A549 (cell line): ENCODE measurements at regions not wholly inside any gene's neighbourhood (a gene's known extent, or its start where the extent isn't known, plus 50 kb on each side); places are given as distances from the start of the nearest gene placed in this dataset.

ENCODE experiments used
- ATAC-seq, 2 experiments: fragments of 200-7000 bp in 1 of 2; fragments of >200 bp in 1 of 2; cut with Nextera tagmentation in 1 of 2; cut with Tn5 transposase in 1 of 2; 3 replicates each; pipeline versions ENCODE4 v1.8.0 to v1.9.1; 2018 to 2020; ENCODE audit warnings: mild to moderate bottlenecking in 1 of 2, moderate library complexity in 1 of 2
- CTCF ChIA-PET: fragments of 300-600 bp; sonication (Branson Sonifier 250); formaldehyde crosslinking; extraction: SDS; loops from one replicate; lab custom pipeline; 2021; ENCODE audit warnings: antibody characterized with exemption, inconsistent platforms; lab: Yijun Ruan, JAX
- POLR2A ChIA-PET: fragments of 350-600 bp; formaldehyde crosslinking; extraction: SDS; loops from one replicate; lab custom pipeline; 2021; ENCODE audit warnings: antibody characterized with exemption, inconsistent platforms; lab: Yijun Ruan, JAX
- DNase-seq, 2 experiments: peaks; one replicate each; pipeline versions ENCODE4 v3.0.0 to v3.0.0-alpha.2; 2011 to 2016; ENCODE audit warnings: low read depth in 1 of 2, low spot score in 1 of 2
- FAIRE-seq: peaks from 2 replicates; lab custom pipeline; 2011; peaks lifted over from hg19 to GRCh38; lab: Jason Lieb, UNC
- H3K27ac ChIP-seq, 2 experiments: fragments of >200 bp; sonication (Bioruptor Twin); formaldehyde crosslinking; 3 replicates each; pipeline ENCODE4 v1.5.1; 2016 to 2017
- H3K4me1 ChIP-seq: fragments of >200 bp; sonication (Bioruptor Twin); formaldehyde crosslinking; 3 replicates; pipeline ENCODE4 v1.6.1; 2016
- H3K4me2 ChIP-seq: fragments of >200 bp; sonication (Bioruptor Twin); formaldehyde crosslinking; 3 replicates; pipeline ENCODE4 v1.6.1; 2016
- H3K4me3 ChIP-seq: fragments of >200 bp; sonication (Bioruptor Twin); formaldehyde crosslinking; 3 replicates; pipeline ENCODE4 v1.5.1; 2016
- H3K9me3 ChIP-seq: fragments of >200 bp; sonication (Bioruptor Twin); formaldehyde crosslinking; 3 replicates; pipeline ENCODE4 v1.6.1; 2016
- ATOH8 ChIP-seq: fragments of 250-450 bp; sonication (Bioruptor Pico); IDR thresholded peaks from 2 replicates; pipeline ENCODE4 v1.5.0; 2020; ENCODE audit warnings: low read depth, mild to moderate bottlenecking, moderate library complexity
- CHD4 ChIP-seq: fragments of 200-600 bp; sonication (generic); IDR thresholded peaks from 2 replicates; pipeline ENCODE4 v1.6.1; 2016; ENCODE audit warnings: antibody characterized with exemption, mild to moderate bottlenecking, borderline replicate concordance
- EHMT2 ChIP-seq: fragments of 200-600 bp; sonication (generic); IDR thresholded peaks from 2 replicates; pipeline ENCODE4 v1.6.1; 2016; ENCODE audit warnings: antibody characterized with exemption, low read depth, mild to moderate bottlenecking, moderate library complexity
- ELK1 ChIP-seq: fragments of 150-350 bp; IDR thresholded peaks from 2 replicates; pipeline ENCODE4 v1.6.1; 2014; ENCODE audit warnings: low read depth, mild to moderate bottlenecking, low read length
- FOSB ChIP-seq: fragments of 250-450 bp; sonication (Bioruptor Pico); IDR thresholded peaks from 2 replicates; pipeline ENCODE4 v1.5.0; 2020; ENCODE audit warnings: mild to moderate bottlenecking, moderate library complexity
- FOXS1 ChIP-seq: fragments of 250-450 bp; sonication (Bioruptor Pico); IDR thresholded peaks from 2 replicates; pipeline ENCODE4 v1.5.0; 2020; ENCODE audit warnings: mild to moderate bottlenecking, moderate library complexity
- HES2 ChIP-seq: fragments of >200 bp; sonication (Bioruptor Twin); formaldehyde crosslinking; IDR thresholded peaks from 2 replicates; pipeline ENCODE4 v1.6.1; 2016
- HOXB5 ChIP-seq: fragments of 250-450 bp; sonication (Bioruptor Pico); IDR thresholded peaks from 2 replicates; pipeline ENCODE4 v1.5.0; 2020; ENCODE audit warnings: mild to moderate bottlenecking, moderate library complexity
- JUNB ChIP-seq: fragments of >200 bp; sonication (Bioruptor Twin); formaldehyde crosslinking; IDR thresholded peaks from 2 replicates; pipeline ENCODE4 v1.6.1; 2016
- KDM5A ChIP-seq: fragments of 200-600 bp; sonication (generic); IDR thresholded peaks from 2 replicates; pipeline ENCODE4 v1.6.1; 2016; ENCODE audit warnings: antibody characterized with exemption, mild to moderate bottlenecking
- MAZ ChIP-seq: fragments of 150-350 bp; IDR thresholded peaks from 2 replicates; pipeline ENCODE4 v1.6.1; 2014; ENCODE audit warnings: antibody characterized with exemption, low read depth, low read length, borderline replicate concordance
- MYC ChIP-seq: IDR thresholded peaks from 2 replicates; pipeline ENCODE4 v1.6.1; 2012; ENCODE audit warnings: mild to moderate bottlenecking, inconsistent platforms, low read length, improper control_type of control experiment, borderline replicate concordance
- PBX3 ChIP-seq: IDR thresholded peaks from 2 replicates; pipeline ENCODE4 v1.6.1; 2012
- POLR2A ChIP-seq: IDR thresholded peaks from 2 replicates; pipeline ENCODE4 v1.6.1; 2012; ENCODE audit warnings: mild to moderate bottlenecking, low read length
- RAD21 ChIP-seq, 2 experiments: fragments of >200 bp in 1 of 2; sonication (Bioruptor Twin) in 1 of 2; formaldehyde crosslinking in 1 of 2; IDR thresholded peaks in 1 of 2; conservative IDR thresholded peaks in 1 of 2; 2 replicates in 1 of 2; 3 replicates in 1 of 2; pipeline ENCODE4 v1.6.1; 2012 to 2018; ENCODE audit warnings: inconsistent platforms in 1 of 2
- RNF2 ChIP-seq: fragments of 200-600 bp; sonication (generic); IDR thresholded peaks from 2 replicates; pipeline ENCODE4 v1.6.1; 2016; ENCODE audit warnings: low read depth, mild to moderate bottlenecking, antibody characterized with exemption, moderate library complexity, borderline replicate concordance
- TP53 ChIP-seq: fragments of 250-450 bp; sonication (Bioruptor Pico); IDR thresholded peaks from 2 replicates; pipeline ENCODE4 v1.5.0; 2021; ENCODE audit warnings: mild to moderate bottlenecking, moderate library complexity
- ZC3H11A ChIP-seq: fragments of 450-650 bp; IDR thresholded peaks from 2 replicates; pipeline ENCODE4 v1.6.1; 2014; ENCODE audit warnings: antibody characterized with exemption, mild to moderate bottlenecking
- ZNF302 ChIP-seq: fragments of 250-450 bp; sonication (Bioruptor Pico); IDR thresholded peaks from 2 replicates; pipeline ENCODE4 v1.9.0; 2021; ENCODE audit warnings: inconsistent platforms, mild to moderate bottlenecking, moderate library complexity
- WGBS: methylation state at CpG from one replicate; pipeline ENCODE4 v1.1.6; 2017; ENCODE audit errors: missing lambda C conversion rate; 5-methylcytosine and 5-hydroxymethylcytosine counted together
- TF ChIP-seq, protein P1 (sequence below): fragments of 450-650 bp; IDR thresholded peaks from 2 replicates; pipeline ENCODE4 v1.6.1; 2014; ENCODE audit warnings: antibody characterized with exemption

- Histone ChIP-seq H3K4me3 (no peak overlapping the region), H3K9me3 (no peaks in the 10 kb centered on the region; the same call in 2 of the 3 replicates), H3K4me1 (no peaks in the 10 kb centered on the region), H3K27ac (no peak overlapping the region), H3K4me2 (no peak overlapping the region)
- DNase-seq (no peak), ATAC-seq (no peak), FAIRE-seq (no peak)
- POLR2A ChIA-PET: no interaction called here
- 9% methylated on average over 9 of the region's 9 CpGs for WGBS
- TF ChIP-seq TP53 (CRISPR knock-in tag): no peak
- no peak for TF ChIP-seq ATOH8 (CRISPR knock-in tag)
- TF ChIP-seq ZNF302 (CRISPR knock-in tag): no peak
- no peak for TF ChIP-seq RAD21 (conservative IDR thresholded peaks at IDR 0.05 in 1 of 2, IDR thresholded peaks at IDR 0.05 in 1 of 2)
- no peak for TF ChIP-seq FOXS1 (CRISPR knock-in tag)
- no peak for TF ChIP-seq MYC
- no peak for TF ChIP-seq EHMT2
- TF ChIP-seq, protein P1, sequence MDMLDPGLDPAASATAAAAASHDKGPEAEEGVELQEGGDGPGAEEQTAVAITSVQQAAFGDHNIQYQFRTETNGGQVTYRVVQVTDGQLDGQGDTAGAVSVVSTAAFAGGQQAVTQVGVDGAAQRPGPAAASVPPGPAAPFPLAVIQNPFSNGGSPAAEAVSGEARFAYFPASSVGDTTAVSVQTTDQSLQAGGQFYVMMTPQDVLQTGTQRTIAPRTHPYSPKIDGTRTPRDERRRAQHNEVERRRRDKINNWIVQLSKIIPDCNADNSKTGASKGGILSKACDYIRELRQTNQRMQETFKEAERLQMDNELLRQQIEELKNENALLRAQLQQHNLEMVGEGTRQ: no peak
- no peak for TF ChIP-seq CHD4
- no peak for TF ChIP-seq ELK1
- CTCF ChIA-PET: no interaction called here
Observed at GRCh38 chr12:125690841-125691240, 625.6 kb downstream of the AACS start.

- POLR2A ChIA-PET: no interaction called here
- no peak for DNase-seq
- FAIRE-seq: no peak
- H3K4me3 ChIP-seq: no peak overlapping the region
- TF ChIP-seq FOSB (CRISPR knock-in tag) (no peak), ZC3H11A (no peak), POLR2A (no peak), JUNB (no peak), PBX3 (no peak), MAZ (no peak)
- TF ChIP-seq, all 56 proteins: peak for 0
- H3K4me2 ChIP-seq: no peak overlapping the region
- no peak for ATAC-seq
- no peak overlapping the region for H3K27ac ChIP-seq
- H3K9me3 ChIP-seq: no peaks in the 10 kb centered on the region
- CTCF ChIA-PET: no interaction called here
- no peaks in the 10 kb centered on the region for H3K4me1 ChIP-seq
- 10% methylated on average over 2 of the region's 2 CpGs for WGBS
Observed at GRCh38 chr12:125696054-125696453, 630.8 kb downstream of the AACS start.

- Histone ChIP-seq H3K4me2 (no peak overlapping the region), H3K27ac (no peak overlapping the region), H3K9me3 (no peaks in the 10 kb centered on the region), H3K4me3 (no peak overlapping the region), H3K4me1 (no peaks in the 10 kb centered on the region)
- 29% methylated on average over 3 of the region's 3 CpGs for WGBS
- FAIRE-seq: no peak
- no peak for TF ChIP-seq HES2
- no peak for TF ChIP-seq RNF2
- TF ChIP-seq HOXB5 (CRISPR knock-in tag): no peak
- no peak for TF ChIP-seq KDM5A
- CTCF ChIA-PET: no interaction called here
- POLR2A ChIA-PET: no interaction called here
- no peak for DNase-seq
- ATAC-seq: no peak
Observed at GRCh38 chr12:125704803-125705202, 639.6 kb downstream of the AACS start.
